Nephron (organoid): ENCODE measurements at regions not wholly inside any gene's neighbourhood (a gene's known extent, or its start where the extent isn't known, plus 50 kb on each side); places are given as distances from the start of the nearest gene placed in this dataset.

Source experiments
- H3K27ac Mint-ChIP-seq, 3 experiments: 2 replicates each; pipeline ENCODE4 v1.8.0; 2020; ENCODE audit warnings: mixed read lengths in 3 of 3, mild to moderate bottlenecking in 2 of 3, moderate library complexity in 1 of 3
- H3K27me3 Mint-ChIP-seq: 2 replicates; pipeline ENCODE4 v1.8.0; 2021; ENCODE audit warnings: low read depth, mild to moderate bottlenecking, moderate library complexity, mixed read lengths
- H3K36me3 Mint-ChIP-seq: 2 replicates; pipeline ENCODE4 v1.8.0; 2020; ENCODE audit warnings: low read depth, mixed read lengths
- H3K4me1 Mint-ChIP-seq: 2 replicates; pipeline ENCODE4 v1.8.0; 2020; ENCODE audit warnings: mixed read lengths
- H3K4me3 Mint-ChIP-seq, 3 experiments: 2 replicates each; pipeline ENCODE4 v1.8.0; 2020; ENCODE audit warnings: mild to moderate bottlenecking in 3 of 3, mixed read lengths in 3 of 3, moderate library complexity in 2 of 3
- H3K9me3 Mint-ChIP-seq: 2 replicates; pipeline ENCODE4 v1.8.0; 2020; ENCODE audit warnings: mixed read lengths
- TF ChIP-seq, protein P1 (sequence below), 3 experiments: fragments of 200-600 bp; sonication (generic); IDR thresholded peaks; one replicate each; pipeline ENCODE4 v1.5.0; 2021; ENCODE audit warnings: antibody characterized with exemption in 3 of 3; ENCODE audit not compliant: unreplicated experiment in 3 of 3

GRCh38 chr13:33629605-33630360 is 188.2 kb upstream of the RFC3 start:
- no peaks in the 10 kb centered on the region for H3K27me3 Mint-ChIP-seq
- H3K4me1 Mint-ChIP-seq = peaks cover 23% of the 10 kb centered on the region
- H3K36me3 Mint-ChIP-seq = no peaks in the 10 kb centered on the region
- TF ChIP-seq, protein P1, sequence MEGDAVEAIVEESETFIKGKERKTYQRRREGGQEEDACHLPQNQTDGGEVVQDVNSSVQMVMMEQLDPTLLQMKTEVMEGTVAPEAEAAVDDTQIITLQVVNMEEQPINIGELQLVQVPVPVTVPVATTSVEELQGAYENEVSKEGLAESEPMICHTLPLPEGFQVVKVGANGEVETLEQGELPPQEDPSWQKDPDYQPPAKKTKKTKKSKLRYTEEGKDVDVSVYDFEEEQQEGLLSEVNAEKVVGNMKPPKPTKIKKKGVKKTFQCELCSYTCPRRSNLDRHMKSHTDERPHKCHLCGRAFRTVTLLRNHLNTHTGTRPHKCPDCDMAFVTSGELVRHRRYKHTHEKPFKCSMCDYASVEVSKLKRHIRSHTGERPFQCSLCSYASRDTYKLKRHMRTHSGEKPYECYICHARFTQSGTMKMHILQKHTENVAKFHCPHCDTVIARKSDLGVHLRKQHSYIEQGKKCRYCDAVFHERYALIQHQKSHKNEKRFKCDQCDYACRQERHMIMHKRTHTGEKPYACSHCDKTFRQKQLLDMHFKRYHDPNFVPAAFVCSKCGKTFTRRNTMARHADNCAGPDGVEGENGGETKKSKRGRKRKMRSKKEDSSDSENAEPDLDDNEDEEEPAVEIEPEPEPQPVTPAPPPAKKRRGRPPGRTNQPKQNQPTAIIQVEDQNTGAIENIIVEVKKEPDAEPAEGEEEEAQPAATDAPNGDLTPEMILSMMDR (IDR thresholded peaks at IDR 0.05; ENCODE audit: unreplicated experiment in 3 of 3) = no peak
- H3K9me3 Mint-ChIP-seq = no peaks in the 10 kb centered on the region
- no peak overlapping the region for H3K4me3 Mint-ChIP-seq
- no peak overlapping the region for H3K27ac Mint-ChIP-seq

GRCh38 chr13:33633701-33634545 is 184.0 kb upstream of the RFC3 start:
- no peaks in the 10 kb centered on the region for H3K36me3 Mint-ChIP-seq
- H3K27ac Mint-ChIP-seq = peak overlapping the region; percentile 23 to 73 (median 62)
- peaks cover 22% of the 10 kb centered on the region for H3K4me1 Mint-ChIP-seq
- H3K9me3 Mint-ChIP-seq = no peaks in the 10 kb centered on the region
- TF ChIP-seq, protein P1 (IDR thresholded peaks at IDR 0.05; ENCODE audit: unreplicated experiment in 3 of 3) = no peak
- no peaks in the 10 kb centered on the region for H3K27me3 Mint-ChIP-seq
- no peak overlapping the region for H3K4me3 Mint-ChIP-seq

- Mint-ChIP-seq H3K27ac (peak overlapping the region; percentile 23 to 73 (median 62)), H3K9me3 (no peaks in the 10 kb centered on the region), H3K27me3 (no peaks in the 10 kb centered on the region), H3K36me3 (no peaks in the 10 kb centered on the region), H3K4me1 (peaks cover 26% of the 10 kb centered on the region), H3K4me3 (no peak overlapping the region)
- TF ChIP-seq, protein P1 (IDR thresholded peaks at IDR 0.05; ENCODE audit: unreplicated experiment in 3 of 3) = no peak
These were observed 183.4 kb upstream of the RFC3 start for GRCh38 chr13:33634546-33634982.

DNA sequence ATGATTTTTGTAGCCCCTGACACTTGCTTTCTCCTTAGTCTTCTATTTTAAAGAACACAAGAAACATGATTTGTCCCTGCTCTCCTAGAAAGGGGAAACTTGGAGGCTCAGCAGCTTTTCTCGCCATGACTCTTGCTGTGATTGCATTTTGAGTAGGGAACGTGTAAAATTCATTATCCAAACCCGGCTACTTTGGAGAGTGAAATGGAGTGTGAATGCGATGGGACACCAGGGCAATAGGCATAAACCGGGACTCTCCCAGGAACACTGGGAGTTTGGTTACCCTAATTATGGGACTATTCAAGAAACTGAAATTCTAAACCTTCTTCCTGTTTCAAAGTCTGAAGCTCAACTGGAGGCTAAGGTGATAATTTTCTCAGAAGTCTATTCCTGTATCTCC is 181.7 kb upstream of the RFC3 start:
- H3K27ac Mint-ChIP-seq = peak overlapping the region in 2 of 3 experiments; percentile 32
- H3K9me3 Mint-ChIP-seq = no peaks in the 10 kb centered on the region
- no peak overlapping the region for H3K4me3 Mint-ChIP-seq
- H3K36me3 Mint-ChIP-seq = no peaks in the 10 kb centered on the region
- H3K4me1 Mint-ChIP-seq = peaks cover 39% of the 10 kb centered on the region
- no peaks in the 10 kb centered on the region for H3K27me3 Mint-ChIP-seq
- TF ChIP-seq, protein P1 (IDR thresholded peaks at IDR 0.05; ENCODE audit: unreplicated experiment in 3 of 3) = no peak

DNA sequence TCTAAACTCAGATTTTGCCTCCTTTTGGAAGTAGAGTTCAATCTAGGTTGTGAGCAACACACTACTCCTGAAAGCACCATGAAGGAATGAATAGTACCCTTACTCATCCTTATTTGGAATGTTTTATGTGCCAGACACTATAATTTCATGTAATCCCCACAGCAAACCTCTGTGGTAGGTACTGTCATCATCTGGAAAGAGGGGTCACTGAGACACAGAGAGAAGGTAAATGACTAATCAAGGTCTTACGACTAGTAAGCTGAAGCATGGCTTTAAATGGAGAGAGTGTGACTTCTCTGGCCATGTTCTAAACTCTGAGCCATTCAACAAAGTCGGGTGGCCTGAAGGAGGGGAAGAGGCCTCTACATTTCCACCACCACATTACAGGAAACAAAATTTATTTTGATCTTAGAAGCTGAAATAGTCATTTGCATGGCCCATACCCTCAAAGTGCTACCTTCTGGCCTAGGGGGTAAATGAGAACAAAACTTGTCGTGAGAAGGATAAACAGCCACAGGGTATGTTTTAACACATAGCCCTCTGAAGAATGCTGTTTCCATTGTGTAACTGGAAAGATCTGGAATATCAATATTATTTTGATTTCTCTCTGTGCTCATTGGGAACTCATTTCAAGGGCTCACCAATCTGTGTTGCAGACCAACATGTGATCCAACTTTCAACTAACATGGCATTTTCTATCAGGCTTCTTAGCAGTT is 180.8 kb upstream of the RFC3 start:
- Mint-ChIP-seq H3K27ac (peak overlapping the region in 1 of 3 experiments; percentile 31), H3K9me3 (no peaks in the 10 kb centered on the region), H3K4me3 (no peak overlapping the region), H3K27me3 (no peaks in the 10 kb centered on the region), H3K4me1 (peaks cover 44% of the 10 kb centered on the region), H3K36me3 (no peaks in the 10 kb centered on the region)
- TF ChIP-seq, protein P1 (IDR thresholded peaks at IDR 0.05; ENCODE audit: unreplicated experiment in 3 of 3) = no peak
